H1 (cell line): ENCODE measurements at regions not wholly inside any gene's neighbourhood (a gene's known extent, or its start where the extent isn't known, plus 50 kb on each side); places are given as distances from the start of the nearest gene placed in this dataset.

Experiments
- CTCF ChIA-PET: fragments of 300-600 bp; sonication (Branson Sonifier 250); formaldehyde crosslinking; loops from one replicate; lab custom pipeline; 2021; ENCODE audit not compliant: partially characterized antibody; lab: Charles Lee
- POLR2A ChIA-PET: fragments of 300-600 bp; sonication (Branson Sonifier 250); formaldehyde crosslinking; loops from one replicate; lab custom pipeline; 2021; ENCODE audit warnings: inconsistent platforms; ENCODE audit not compliant: partially characterized antibody; lab: Charles Lee
- DNase-seq, 2 experiments: peaks; one replicate each; pipeline versions ENCODE4 v3.0.0 to v3.0.0-alpha.2; 2010 to 2022; ENCODE audit warnings: low spot score in 2 of 2, low read depth in 1 of 2, mixed read lengths in 1 of 2
- FAIRE-seq: peaks from 2 replicates; lab custom pipeline; 2011; peaks lifted over from hg19 to GRCh38; lab: Jason Lieb, UNC
- H2AFZ ChIP-seq: 2 replicates; pipeline ENCODE4 v1.8.1; 2012; ENCODE audit warnings: low read length, inconsistent platforms
- H2AK5ac ChIP-seq: 2 replicates; pipeline ENCODE4 v1.6.1; 2013; ENCODE audit warnings: low read depth, low read length
- H2BK120ac ChIP-seq: replicated peaks from 2 replicates; pipeline ENCODE3; 2013; ENCODE audit warnings: low read depth, low read length, inconsistent platforms
- H2BK12ac ChIP-seq: 2 replicates; pipeline ENCODE4 v1.6.1; 2013; ENCODE audit warnings: low read depth, low read length
- H2BK15ac ChIP-seq: 2 replicates; pipeline ENCODE4 v1.6.1; 2013; ENCODE audit warnings: low read length
- H2BK20ac ChIP-seq: 2 replicates; pipeline ENCODE4 v1.6.1; 2013; ENCODE audit warnings: low read length
- H2BK5ac ChIP-seq: 2 replicates; pipeline ENCODE4 v1.6.1; 2013; ENCODE audit warnings: low read depth, low read length
- H3K14ac ChIP-seq: 2 replicates; pipeline ENCODE4 v1.6.1; 2013; ENCODE audit warnings: inconsistent platforms; ENCODE audit not compliant: insufficient read length
- H3K18ac ChIP-seq: 2 replicates; pipeline ENCODE4 v1.6.1; 2013; ENCODE audit warnings: low read length; ENCODE audit errors: extremely low read depth
- H3K23ac ChIP-seq: 2 replicates; pipeline ENCODE4 v1.6.1; 2013; ENCODE audit warnings: inconsistent platforms; ENCODE audit not compliant: insufficient read length
- H3K23me2 ChIP-seq: 2 replicates; pipeline ENCODE4 v1.6.1; 2013; ENCODE audit warnings: low read depth, low read length
- H3K27ac ChIP-seq: 2 replicates; pipeline ENCODE4 v1.6.1; 2011; ENCODE audit warnings: low read depth, low read length, inconsistent platforms
- H3K27me3 ChIP-seq, 4 experiments: replicated peaks in 1 of 4; 1 replicate in 1 of 4; 2 replicates in 3 of 4; pipeline versions ENCODE4 v1.6.1 to v1.8.1; 2011 to 2013; ENCODE audit warnings: low read length in 3 of 4, mild to moderate bottlenecking in 3 of 4, inconsistent platforms in 2 of 4, mixed read lengths in 2 of 4, moderate library complexity in 1 of 4; ENCODE audit not compliant: control insufficient read depth in 3 of 4, insufficient read depth in 3 of 4; ENCODE audit errors: extremely low read depth in 1 of 4
- H3K36me3 ChIP-seq, 4 experiments: 2 replicates each; pipeline versions ENCODE4 v1.6.1 to v1.8.1; 2011 to 2013; ENCODE audit warnings: mild to moderate bottlenecking in 4 of 4, low read length in 3 of 4, moderate library complexity in 2 of 4, control low read depth in 1 of 4, inconsistent platforms in 1 of 4; ENCODE audit not compliant: insufficient read depth in 4 of 4, control insufficient read depth in 2 of 4
- H3K4ac ChIP-seq: replicated peaks from 2 replicates; pipeline ENCODE3; 2013; ENCODE audit warnings: low read length, low read depth, mixed read lengths, inconsistent platforms; ENCODE audit not compliant: insufficient read length
- H3K4me1 ChIP-seq, 4 experiments: replicated peaks in 1 of 4; 1 replicate in 1 of 4; 2 replicates in 3 of 4; pipeline versions ENCODE4 v1.6.1 to v1.8.1; 2011 to 2013; ENCODE audit warnings: low read length in 3 of 4, inconsistent platforms in 2 of 4, mixed read lengths in 1 of 4; ENCODE audit not compliant: insufficient read depth in 4 of 4, control insufficient read depth in 3 of 4
- H3K4me2 ChIP-seq, 2 experiments: 2 replicates each; pipeline versions ENCODE4 v1.6.1 to v1.8.1; 2011 to 2013; ENCODE audit warnings: low read depth in 2 of 2, low read length in 2 of 2, control low read depth in 1 of 2, inconsistent platforms in 1 of 2, mild to moderate bottlenecking in 1 of 2; ENCODE audit not compliant: insufficient read depth in 1 of 2
- H3K4me3 ChIP-seq, 4 experiments: fragments of 200-600, 300-600 bp in 1 of 4; sonication (generic), shearing (Covaris generic), sonication (Bioruptor Twin) in 1 of 4; 2 replicates each; pipeline versions ENCODE4 v1.5.1 to v1.8.1; 2011 to 2016; ENCODE audit warnings: low read length in 4 of 4, low read depth in 3 of 4, control low read depth in 2 of 4, inconsistent platforms in 2 of 4, mild to moderate bottlenecking in 2 of 4, mixed read lengths in 1 of 4, moderate library complexity in 1 of 4; ENCODE audit not compliant: insufficient read depth in 2 of 4; ENCODE audit errors: extremely low read depth in 1 of 4
- H3K56ac ChIP-seq: replicated peaks from 2 replicates; pipeline ENCODE3; 2013; ENCODE audit warnings: low read depth, mild to moderate bottlenecking, mixed read lengths, low read length, inconsistent platforms; ENCODE audit not compliant: insufficient read length
- H3K79me1 ChIP-seq: 2 replicates; pipeline ENCODE4 v1.6.1; 2013; ENCODE audit warnings: low read depth, low read length, control low read depth
- H3K79me2 ChIP-seq, 2 experiments: 2 replicates each; pipeline versions ENCODE4 v1.6.1 to v1.8.1; 2012 to 2013; ENCODE audit warnings: low read length in 2 of 2, mild to moderate bottlenecking in 2 of 2, inconsistent platforms in 1 of 2; ENCODE audit not compliant: insufficient read depth in 2 of 2, control insufficient read depth in 1 of 2
- H3K9ac ChIP-seq, 4 experiments: replicated peaks in 1 of 4; 1 replicate in 1 of 4; 2 replicates in 3 of 4; pipeline versions ENCODE4 v1.6.1 to v1.8.1; 2011 to 2013; ENCODE audit warnings: low read depth in 3 of 4, low read length in 3 of 4, control low read depth in 2 of 4, mild to moderate bottlenecking in 2 of 4, moderate library complexity in 2 of 4, inconsistent platforms in 1 of 4; ENCODE audit errors: extremely low read depth in 1 of 4
- H3K9me3 ChIP-seq, 2 experiments: 2 replicates each; pipeline versions ENCODE4 v1.6.1 to v1.8.1; 2012 to 2013; ENCODE audit warnings: mild to moderate bottlenecking in 2 of 2, moderate library complexity in 2 of 2, control low read depth in 1 of 2, inconsistent platforms in 1 of 2, low read depth in 1 of 2, low read length in 1 of 2, mixed read lengths in 1 of 2; ENCODE audit not compliant: insufficient read depth in 2 of 2
- H4K20me1 ChIP-seq, 2 experiments: replicated peaks in 1 of 2; 2 replicates each; pipeline versions ENCODE3 to v1.8.1; 2011 to 2013; ENCODE audit warnings: inconsistent platforms in 2 of 2, low read length in 2 of 2, mild to moderate bottlenecking in 1 of 2; ENCODE audit not compliant: insufficient read depth in 2 of 2, control insufficient read depth in 1 of 2
- H4K5ac ChIP-seq: 2 replicates; pipeline ENCODE4 v1.6.1; 2013; ENCODE audit warnings: low read length, low read depth, mixed read lengths, inconsistent platforms; ENCODE audit not compliant: insufficient read length
- H4K8ac ChIP-seq: 2 replicates; pipeline ENCODE4 v1.8.0; 2013; ENCODE audit warnings: mild to moderate bottlenecking, moderate library complexity, low read length, inconsistent platforms; ENCODE audit not compliant: insufficient read depth; ENCODE audit errors: extremely low read depth
- H4K91ac ChIP-seq: replicated peaks from 2 replicates; pipeline ENCODE3; 2013; ENCODE audit warnings: low read length, mixed read lengths, inconsistent platforms; ENCODE audit not compliant: insufficient read length
- BACH1 ChIP-seq: IDR thresholded peaks from 2 replicates; pipeline ENCODE4 v1.6.1; 2012; ENCODE audit warnings: low read length, improper control_type of control experiment
- BCL11A ChIP-seq, 2 experiments: IDR thresholded peaks; one replicate each; pipeline ENCODE4 v1.6.1; 2011; ENCODE audit warnings: low read depth in 2 of 2, low read length in 2 of 2, mild to moderate bottlenecking in 2 of 2
- CEBPB ChIP-seq: IDR thresholded peaks from 2 replicates; pipeline ENCODE4 v1.6.1; 2012; ENCODE audit warnings: low read depth, low read length
- CREB1 ChIP-seq: IDR thresholded peaks from 2 replicates; pipeline ENCODE4 v1.6.1; 2012; ENCODE audit warnings: inconsistent platforms
- CTBP2 ChIP-seq: IDR thresholded peaks from 2 replicates; pipeline ENCODE4 v1.7.0; 2011; ENCODE audit warnings: borderline replicate concordance, mild to moderate bottlenecking, moderate library complexity, mixed read lengths, low read length; ENCODE audit not compliant: insufficient read depth, insufficient read length
- EP300 ChIP-seq, 2 experiments: IDR thresholded peaks; 1 replicate in 1 of 2; 2 replicates in 1 of 2; pipeline ENCODE4 v1.6.1; 2011 to 2012; ENCODE audit warnings: low read depth in 2 of 2, low read length in 2 of 2, mild to moderate bottlenecking in 2 of 2, borderline replicate concordance in 1 of 2, inconsistent platforms in 1 of 2, moderate library complexity in 1 of 2
- HDAC6 ChIP-seq: IDR thresholded peaks from one replicate; pipeline ENCODE4 v1.7.1; 2012; ENCODE audit warnings: low read depth, mild to moderate bottlenecking, inconsistent platforms, low read length, moderate library complexity
- JUN ChIP-seq: IDR thresholded peaks from 2 replicates; pipeline ENCODE4 v1.6.1; 2011; ENCODE audit warnings: low read depth, mild to moderate bottlenecking, improper control_type of control experiment, low read length
- MAFK ChIP-seq: IDR thresholded peaks from 2 replicates; pipeline ENCODE4 v1.6.1; 2012; ENCODE audit warnings: low read depth, mild to moderate bottlenecking, improper control_type of control experiment, low read length
- POU5F1 ChIP-seq: IDR thresholded peaks from 2 replicates; pipeline ENCODE4 v1.6.1; 2011; ENCODE audit warnings: low read depth, mild to moderate bottlenecking, low read length, moderate library complexity
- RNF2 ChIP-seq: fragments of 200-900, 300-1000 bp; sonication (generic); IDR thresholded peaks from 2 replicates; pipeline ENCODE4 v1.7.1; 2016; ENCODE audit warnings: borderline replicate concordance, low read depth, mild to moderate bottlenecking, antibody characterized with exemption, low read length; ENCODE audit not compliant: poor library complexity, severe bottlenecking; ENCODE audit errors: missing control alignments
- SIX5 ChIP-seq: IDR thresholded peaks from 2 replicates; pipeline ENCODE4 v1.6.1; 2011; ENCODE audit warnings: mild to moderate bottlenecking, low read depth, low read length
- SP1 ChIP-seq: IDR thresholded peaks from 2 replicates; pipeline ENCODE4 v1.6.1; 2011; ENCODE audit warnings: low read depth, low read length
- TCF12 ChIP-seq: IDR thresholded peaks from 2 replicates; pipeline ENCODE4 v1.6.1; 2011; ENCODE audit warnings: low read depth, mild to moderate bottlenecking, low read length
- TEAD4 ChIP-seq: IDR thresholded peaks from 2 replicates; pipeline ENCODE4 v1.6.1; 2012; ENCODE audit warnings: low read depth, low read length, inconsistent platforms, mixed read lengths
- WGBS, 2 experiments: shearing (Covaris generic) in 1 of 2; methylation state at CpG; one replicate each; pipeline versions ENCODE4 v1.1.6 to v1.1.7; 2013 to 2015; ENCODE audit warnings: low lambda C conversion rate in 2 of 2, mixed read lengths in 2 of 2, inconsistent platforms in 1 of 2, low coverage in 1 of 2, missing lambda C conversion rate in 1 of 2; ENCODE audit not compliant: insufficient replicate concordance in 2 of 2, insufficient coverage in 1 of 2, insufficient read length in 1 of 2; ENCODE audit errors: extremely low coverage in 1 of 2, missing lambda C conversion rate in 1 of 2; 5-methylcytosine and 5-hydroxymethylcytosine counted together

DNA sequence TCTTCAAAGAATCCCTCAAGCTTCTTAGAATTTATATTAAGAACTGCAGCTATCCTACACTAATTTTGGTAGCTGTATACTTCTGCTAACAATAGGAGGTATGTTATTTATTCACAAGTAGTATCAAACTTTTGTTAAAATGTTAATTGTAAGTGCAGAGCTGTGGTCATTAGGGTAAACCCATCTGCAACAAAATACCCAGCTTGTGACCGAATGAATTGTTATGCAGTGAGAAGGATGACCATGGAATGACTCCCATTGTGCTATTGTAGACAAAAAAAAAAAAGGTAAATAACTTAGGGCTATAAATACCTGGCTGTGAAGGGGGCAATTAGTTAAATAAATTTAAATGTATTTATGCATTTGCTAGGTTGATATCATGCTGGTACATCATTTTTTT lies 186.1 kb downstream of the ADCYAP1 start:
- H3K79me2 ChIP-seq, result no peaks in the 10 kb centered on the region; a peak in 1 of 4 replicates
- no peak overlapping the region for H2AFZ ChIP-seq
- no peak overlapping the region for H2BK15ac ChIP-seq
- no peaks in the 10 kb centered on the region; a peak in 1 of 4 replicates for H3K9me3 ChIP-seq
- H3K23ac ChIP-seq, result no peak overlapping the region
- H3K27ac ChIP-seq, result no peak overlapping the region
- DNase-seq (no peak), FAIRE-seq (no peak)
- H2BK20ac ChIP-seq, result no peak overlapping the region
- H4K20me1 ChIP-seq, result no peaks in the 10 kb centered on the region
- H3K79me1 ChIP-seq, result no peaks in the 10 kb centered on the region
- H3K27me3 ChIP-seq, result no peaks in the 10 kb centered on the region
- no peak overlapping the region for H3K56ac ChIP-seq
- peak overlapping the region in 1 of 4 experiments; percentile 43; a peak in 1 of 8 replicates for H3K4me3 ChIP-seq
- no peak overlapping the region for H4K91ac ChIP-seq
- H3K9ac ChIP-seq, result no peak overlapping the region
- ChIA-PET POLR2A (no interaction called here), CTCF (no interaction called here)
- no peak overlapping the region for H2BK5ac ChIP-seq
- H3K4me1 ChIP-seq, result peaks cover 4 to 16% (median 11%) of the 10 kb centered on the region in 4 experiments; a peak in 5 of 7 replicates
- H3K18ac ChIP-seq, result no peak overlapping the region
- peak overlapping the region; percentile 94 for H4K5ac ChIP-seq
- no peak overlapping the region for H2AK5ac ChIP-seq
- H3K36me3 ChIP-seq, result peaks cover 0 to 1% (median 0%) of the 10 kb centered on the region in 4 experiments; a peak in 1 of 8 replicates
- H2BK12ac ChIP-seq, result no peak overlapping the region
- WGBS, 2 experiments, result 12% methylated on average over 1 of the region's 1 CpG; no CpG with 5 or more reads in 1 of the 2 experiments
- no peak overlapping the region for H3K4ac ChIP-seq
- no peak overlapping the region for H2BK120ac ChIP-seq
- H4K8ac ChIP-seq, result no peak overlapping the region
- H3K23me2 ChIP-seq, result no peaks in the 10 kb centered on the region
- peak overlapping the region; percentile 16 to 34 for H3K4me2 ChIP-seq
- H3K14ac ChIP-seq, result no peak overlapping the region
- TF ChIP-seq POU5F1 (peak; percentile 78), EP300 (IDR thresholded peaks at IDR 0.05; ENCODE audit: borderline replicate concordance in 1 of 2, low read depth in 2 of 2, low read length in 2 of 2) (peak in 1 of 2 experiments; percentile 56; a peak in 1 of 3 replicates), TCF12 (0 out of 2 replicates have a peak, but pooled peaks have one; percentile 32), TEAD4 (peak; percentile 51; the same call in 1 of the 2 replicates), HDAC6 (no peak), MAFK (no peak), SIX5 (no peak), RNF2 (no peak), BCL11A (IDR thresholded peaks at IDR 0.05; ENCODE audit: low read depth in 2 of 2, low read length in 2 of 2) (no peak), JUN (no peak), SP1 (0 out of 2 replicates have a peak, but pooled peaks have one; percentile 26), BACH1 (no peak), CREB1 (peak; percentile 38; the same call in 1 of the 2 replicates), CTBP2 (no peak), CEBPB (no peak)
